ENCODE measurements at regions not wholly inside any gene's neighbourhood (a gene's known extent, or its start where the extent isn't known, plus 50 kb on each side); places are given as distances from the start of the nearest gene placed in this dataset.

- Histone ChIP-seq H3K4me3 (ENCODE audit: extremely low read depth in 1 of 4, insufficient read depth in 2 of 4, low read depth in 3 of 4, low read length in 4 of 4) (no peak overlapping the region), H3K23me2 (ENCODE audit: low read depth, low read length) (peaks cover 2% of the 10 kb centered on the region; the same call in 1 of the 2 replicates), H3K18ac (ENCODE audit: extremely low read depth, low read length) (no peak overlapping the region), H3K36me3 (ENCODE audit: control insufficient read depth in 2 of 4, insufficient read depth in 4 of 4, low read length in 3 of 4) (no peaks in the 10 kb centered on the region), H2AK5ac (ENCODE audit: low read depth, low read length) (no peak overlapping the region), H4K91ac (replicated peaks; ENCODE audit: insufficient read length, low read length) (no peak overlapping the region), H3K56ac (replicated peaks; ENCODE audit: insufficient read length, low read depth, low read length) (no peak overlapping the region), H2BK5ac (ENCODE audit: low read depth, low read length) (no peak overlapping the region), H4K20me1 (replicated peaks in 1 of 2; ENCODE audit: control insufficient read depth in 1 of 2, insufficient read depth in 2 of 2, low read length in 2 of 2) (no peaks in the 10 kb centered on the region), H2BK20ac (ENCODE audit: low read length) (no peak overlapping the region), H4K8ac (ENCODE audit: extremely low read depth, insufficient read depth, low read length) (no peak overlapping the region), H2BK15ac (ENCODE audit: low read length) (no peak overlapping the region), H3K9ac (replicated peaks in 1 of 4; ENCODE audit: extremely low read depth in 1 of 4, low read depth in 3 of 4, low read length in 3 of 4) (no peak overlapping the region), H3K23ac (ENCODE audit: insufficient read length) (no peak overlapping the region), H3K79me1 (ENCODE audit: low read depth, low read length) (no peaks in the 10 kb centered on the region), H3K4ac (replicated peaks; ENCODE audit: insufficient read length, low read depth, low read length) (no peak overlapping the region), H3K4me1 (replicated peaks in 1 of 4; ENCODE audit: control insufficient read depth in 3 of 4, insufficient read depth in 4 of 4, low read length in 3 of 4) (no peaks in the 10 kb centered on the region), H3K14ac (ENCODE audit: insufficient read length) (no peak overlapping the region), H3K27me3 (replicated peaks in 1 of 4; ENCODE audit: control insufficient read depth in 3 of 4, extremely low read depth in 1 of 4, insufficient read depth in 3 of 4, low read length in 3 of 4) (no peaks in the 10 kb centered on the region), H4K5ac (ENCODE audit: insufficient read length, low read depth, low read length) (no peak overlapping the region), H2BK12ac (ENCODE audit: low read depth, low read length) (no peak overlapping the region), H3K79me2 (ENCODE audit: control insufficient read depth in 1 of 2, insufficient read depth in 2 of 2, low read length in 2 of 2) (no peaks in the 10 kb centered on the region), H2BK120ac (replicated peaks; ENCODE audit: low read depth, low read length) (no peak overlapping the region), H3K27ac (ENCODE audit: low read depth, low read length) (no peak overlapping the region), H3K4me2 (ENCODE audit: insufficient read depth in 1 of 2, low read depth in 2 of 2, low read length in 2 of 2) (no peak overlapping the region), H3K9me3 (ENCODE audit: insufficient read depth in 2 of 2, low read depth in 1 of 2, low read length in 1 of 2) (no peaks in the 10 kb centered on the region), H2AFZ (ENCODE audit: low read length) (peak overlapping the region; percentile 32; the same call in 1 of the 2 replicates)
- no peak for DNase-seq (ENCODE audit: low read depth in 1 of 2, low spot score in 2 of 2)
- FAIRE-seq, result no peak
- WGBS, 2 experiments (ENCODE audit: extremely low coverage in 1 of 2, insufficient coverage in 1 of 2, insufficient read length in 1 of 2, insufficient replicate concordance in 2 of 2, low coverage in 1 of 2, low lambda C conversion rate in 2 of 2, missing lambda C conversion rate in 1 of 2), result 100% methylated on average over 3 of the region's 6 CpGs; no CpG with 5 or more reads in 1 of the 2 experiments
- POLR2A ChIA-PET (ENCODE audit: partially characterized antibody), result no interaction called here
- TF ChIP-seq SP1 (IDR thresholded peaks at IDR 0.05; ENCODE audit: low read depth, low read length) (no peak), JUN (IDR thresholded peaks at IDR 0.05; ENCODE audit: low read depth, low read length) (no peak)
- CTCF ChIA-PET (ENCODE audit: partially characterized antibody), result no interaction called here
Observed at GRCh38 chr19:32023564-32023832, 321.9 kb upstream of the ZNF507 start.
